ENCODE measurements at regions not wholly inside any gene's neighbourhood (a gene's known extent, or its start where the extent isn't known, plus 50 kb on each side); places are given as distances from the start of the nearest gene placed in this dataset.

GRCh38 chr4:4758681-4759080 is 100.8 kb upstream of the MSX1 start:
- no peak overlapping the region for H3K27ac ChIP-seq
- TF ChIP-seq ZFX (IDR thresholded peaks at IDR 0.05; ENCODE audit: borderline replicate concordance), result no peak
- no peak for TF ChIP-seq CTCF (IDR thresholded peaks at IDR 0.05)

DNA sequence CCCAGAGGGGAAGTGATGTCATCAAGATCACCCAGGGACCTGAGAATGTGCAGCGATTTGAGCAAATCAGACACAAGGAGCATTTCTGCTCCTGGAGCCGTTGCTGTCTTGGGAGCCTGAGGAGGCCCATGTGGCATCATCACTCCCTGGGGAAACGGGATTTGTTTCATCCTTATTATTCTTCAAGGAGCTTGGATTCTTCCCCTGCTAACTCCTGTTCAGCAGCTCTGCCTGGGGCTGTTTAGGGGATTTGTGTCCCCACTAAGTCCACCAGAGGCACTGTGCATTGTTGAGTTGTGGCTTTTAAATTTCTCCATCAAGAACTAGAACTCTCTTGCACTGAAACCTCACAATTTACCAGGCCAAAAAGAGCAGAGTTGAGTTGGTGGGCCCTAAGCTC is 104.2 kb upstream of the MSX1 start:
- H3K27ac ChIP-seq, result no peak overlapping the region
- no peak for TF ChIP-seq ZFX (IDR thresholded peaks at IDR 0.05; ENCODE audit: borderline replicate concordance)
- TF ChIP-seq CTCF (IDR thresholded peaks at IDR 0.05), result no peak

DNA sequence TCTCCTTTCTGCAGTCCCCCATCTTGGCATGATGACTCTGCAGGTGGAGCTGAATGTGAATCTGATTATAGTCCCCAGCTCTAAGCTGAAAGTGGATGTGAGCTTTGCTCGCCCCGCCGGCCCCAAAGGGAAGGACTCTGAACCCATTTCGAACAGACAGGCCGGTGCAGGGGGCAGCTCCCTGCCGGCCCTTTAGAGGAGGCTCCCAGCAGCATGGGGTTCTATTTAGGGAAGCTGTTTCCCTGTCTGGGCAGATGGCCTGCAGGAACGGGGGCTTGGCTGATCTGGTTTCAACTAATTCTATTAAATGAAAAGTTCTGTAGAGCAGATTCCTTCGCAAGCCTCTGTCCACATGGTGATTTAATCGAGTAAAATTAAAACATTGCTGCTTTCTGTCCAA is 104.8 kb upstream of the MSX1 start:
- no peak for TF ChIP-seq ZFX (IDR thresholded peaks at IDR 0.05; ENCODE audit: borderline replicate concordance)
- TF ChIP-seq CTCF (IDR thresholded peaks at IDR 0.05), result no peak
- no peak overlapping the region for H3K27ac ChIP-seq

DNA sequence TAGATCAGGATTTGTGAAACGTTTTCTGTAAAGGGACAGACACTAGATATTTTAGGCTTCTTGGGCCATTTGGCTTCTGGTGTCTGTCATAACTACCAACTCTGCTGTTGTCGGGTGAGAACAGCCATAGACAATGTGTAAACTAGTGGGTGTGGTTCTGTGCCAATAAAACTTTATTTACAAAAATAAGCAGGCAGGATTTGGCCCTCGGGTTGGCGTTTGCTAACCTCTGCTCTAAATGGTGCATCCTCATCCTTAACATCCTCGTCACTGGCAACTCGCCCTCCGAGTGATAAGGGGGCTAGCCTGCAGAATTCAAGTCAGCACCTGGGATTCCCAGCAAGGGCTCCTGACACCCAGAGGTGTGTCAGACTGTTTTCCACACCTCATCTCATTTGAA is 105.8 kb upstream of the MSX1 start:
- no peak overlapping the region for H3K27ac ChIP-seq
- TF ChIP-seq CTCF (IDR thresholded peaks at IDR 0.05) (no peak), ZFX (IDR thresholded peaks at IDR 0.05; ENCODE audit: borderline replicate concordance) (no peak)

- no peak overlapping the region for H3K27ac ChIP-seq
- no peak for TF ChIP-seq ZFX (IDR thresholded peaks at IDR 0.05; ENCODE audit: borderline replicate concordance)
- TF ChIP-seq CTCF (IDR thresholded peaks at IDR 0.05), result no peak
Observed at GRCh38 chr4:4752576-4753401, 106.7 kb upstream of the MSX1 start.

DNA sequence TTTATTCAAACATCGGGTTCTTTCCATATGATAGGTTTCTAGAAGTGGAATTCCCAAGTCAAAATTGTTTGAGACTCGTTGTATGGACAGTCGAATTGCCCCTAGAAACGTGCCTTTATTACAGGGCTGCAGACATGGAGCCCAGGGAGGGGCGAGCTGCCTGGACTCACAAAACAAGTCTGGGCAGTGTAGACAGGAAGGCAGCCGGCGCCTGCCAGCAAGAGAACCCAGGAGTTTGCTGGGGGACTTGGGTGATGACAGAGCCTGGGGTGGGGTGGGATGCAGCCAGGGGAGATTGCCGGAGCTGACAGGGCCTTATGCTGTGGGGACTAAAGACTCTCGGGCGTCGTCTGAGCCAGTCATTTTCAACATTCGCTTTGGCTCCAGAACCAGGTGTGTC is 107.4 kb upstream of the MSX1 start:
- no peak overlapping the region for H3K27ac ChIP-seq
- TF ChIP-seq CTCF (IDR thresholded peaks at IDR 0.05), result no peak
- TF ChIP-seq ZFX (IDR thresholded peaks at IDR 0.05; ENCODE audit: borderline replicate concordance), result no peak

DNA sequence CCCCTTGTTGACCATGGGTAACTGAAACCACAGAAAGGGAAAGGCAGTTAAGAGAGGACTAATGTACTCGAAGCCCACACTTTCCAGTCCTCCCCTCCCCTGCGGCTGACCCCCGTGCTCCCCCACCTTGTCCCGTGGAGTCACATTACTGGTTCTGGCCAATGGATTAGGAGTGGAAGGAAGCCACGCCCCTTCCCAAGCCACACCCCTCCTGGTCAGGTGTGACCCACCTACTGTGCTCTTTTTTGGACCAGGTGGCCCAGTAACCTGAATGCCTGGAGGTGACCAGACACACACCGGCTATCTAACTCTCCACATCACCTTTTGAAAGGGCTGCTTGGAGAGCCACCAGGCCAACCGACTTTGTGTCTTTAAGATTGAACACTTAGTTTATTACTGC is 109.3 kb upstream of the MSX1 start:
- H3K27ac ChIP-seq, result no peak overlapping the region

More for the DNA sequence above, 109.3 kb upstream of the MSX1 start:
- TF ChIP-seq CTCF (IDR thresholded peaks at IDR 0.05) (no peak), ZFX (IDR thresholded peaks at IDR 0.05; ENCODE audit: borderline replicate concordance) (no peak)
